MM.1S (cell line): ENCODE measurements at regions not wholly inside any gene's neighbourhood (a gene's known extent, or its start where the extent isn't known, plus 50 kb on each side); places are given as distances from the start of the nearest gene placed in this dataset.

Experiments used
- DNase-seq: peaks from one replicate; pipeline ENCODE4 v3.0.0-alpha.2; 2015
- H2AFZ ChIP-seq: fragments of 300-600 bp; sonication (generic); 2 replicates; pipeline ENCODE4 v1.6.0; 2016; ENCODE audit warnings: antibody characterized with exemption, low read length
- H3F3A ChIP-seq: fragments of 300-600 bp; sonication (generic); 2 replicates; pipeline ENCODE4 v1.6.1; 2016; ENCODE audit warnings: mild to moderate bottlenecking, antibody characterized with exemption, low read length, moderate library complexity, mixed read lengths; ENCODE audit not compliant: insufficient read depth
- H3K27ac ChIP-seq: fragments of 300-600 bp; sonication (generic); 2 replicates; pipeline ENCODE4 v1.5.1; 2016; ENCODE audit warnings: mild to moderate bottlenecking, low read length
- H3K27me3 ChIP-seq: fragments of 300-600 bp; sonication (generic); replicated peaks from 2 replicates; pipeline ENCODE4 v1.6.0; 2016; ENCODE audit warnings: low read length; ENCODE audit not compliant: insufficient read depth
- H3K36me3 ChIP-seq: fragments of 300-600 bp; sonication (generic); replicated peaks from 2 replicates; pipeline ENCODE4 v1.6.1; 2016; ENCODE audit warnings: mild to moderate bottlenecking, low read length, mixed read lengths; ENCODE audit not compliant: insufficient read depth
- H3K4me1 ChIP-seq: fragments of 300-600 bp; sonication (generic); 2 replicates; pipeline ENCODE4 v1.6.1; 2016; ENCODE audit warnings: low read length, mixed read lengths
- H3K4me2 ChIP-seq: fragments of 300-600 bp; sonication (generic); 2 replicates; pipeline ENCODE4 v1.6.0; 2016; ENCODE audit warnings: low read depth, low read length
- H3K4me3 ChIP-seq: fragments of 300-600 bp; sonication (generic); 2 replicates; pipeline ENCODE4 v1.5.1; 2016; ENCODE audit warnings: low read length, mixed read lengths
- H3K79me2 ChIP-seq: fragments of 300-600 bp; sonication (generic); 2 replicates; pipeline ENCODE4 v1.6.1; 2016; ENCODE audit warnings: mixed run types, low read length, mixed read lengths
- H3K9ac ChIP-seq: fragments of 300-600 bp; sonication (generic); 2 replicates; pipeline ENCODE4 v1.6.1; 2016; ENCODE audit warnings: low read length, mixed read lengths
- H3K9me2 ChIP-seq: fragments of 300-600 bp; sonication (generic); replicated peaks from 2 replicates; pipeline ENCODE4 v1.6.1; 2016; ENCODE audit warnings: mild to moderate bottlenecking, low read length, mixed read lengths; ENCODE audit not compliant: insufficient read depth
- H3K9me3 ChIP-seq: fragments of 300-600 bp; sonication (generic); replicated peaks from 2 replicates; pipeline ENCODE4 v1.6.1; 2016; ENCODE audit warnings: mild to moderate bottlenecking, low read length, mixed read lengths; ENCODE audit not compliant: insufficient read depth
- H4K20me1 ChIP-seq: fragments of 300-600 bp; sonication (generic); 2 replicates; pipeline ENCODE4 v1.6.1; 2016; ENCODE audit warnings: mild to moderate bottlenecking, low read length, moderate library complexity, mixed read lengths; ENCODE audit not compliant: insufficient read depth
- EZH2 ChIP-seq: fragments of 300-600 bp; sonication (generic); optimal IDR thresholded peaks from 2 replicates; pipeline ENCODE3; 2017; ENCODE audit warnings: low read depth, mild to moderate bottlenecking, antibody characterized with exemption, low read length, mixed read lengths
- EZH2phosphoT487 ChIP-seq: fragments of 300-600 bp; sonication (generic); IDR thresholded peaks from 2 replicates; pipeline ENCODE4 v1.6.1; 2018; ENCODE audit warnings: antibody characterized with exemption, low read length
- TF ChIP-seq, protein P1 (sequence below): fragments of 300-600 bp; sonication (generic); IDR thresholded peaks from 2 replicates; pipeline ENCODE4 v1.5.1; 2016; ENCODE audit warnings: antibody characterized with exemption, low read length, mixed read lengths

DNA sequence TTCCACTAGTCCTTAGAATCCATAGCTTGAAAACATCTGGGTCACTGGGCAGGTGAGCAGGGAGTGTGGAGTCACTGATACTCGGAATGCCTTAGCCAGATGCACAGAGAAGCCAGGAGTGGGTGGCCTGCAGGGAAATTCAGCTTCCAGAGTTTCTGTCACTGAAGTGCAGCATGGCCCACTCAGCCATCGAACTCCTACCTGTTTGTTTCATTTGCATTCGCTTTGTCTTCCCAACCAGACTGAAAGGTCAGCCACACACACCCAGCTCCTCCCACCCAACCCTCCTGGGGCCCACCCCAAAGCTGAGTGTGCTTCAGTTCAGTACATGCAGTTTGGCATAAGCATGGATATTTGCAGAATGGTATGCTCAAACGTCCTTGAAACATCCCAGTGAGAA lies 124.5 kb upstream of the ATP10A start:
- H3K4me2 ChIP-seq, result no peak overlapping the region

DNA sequence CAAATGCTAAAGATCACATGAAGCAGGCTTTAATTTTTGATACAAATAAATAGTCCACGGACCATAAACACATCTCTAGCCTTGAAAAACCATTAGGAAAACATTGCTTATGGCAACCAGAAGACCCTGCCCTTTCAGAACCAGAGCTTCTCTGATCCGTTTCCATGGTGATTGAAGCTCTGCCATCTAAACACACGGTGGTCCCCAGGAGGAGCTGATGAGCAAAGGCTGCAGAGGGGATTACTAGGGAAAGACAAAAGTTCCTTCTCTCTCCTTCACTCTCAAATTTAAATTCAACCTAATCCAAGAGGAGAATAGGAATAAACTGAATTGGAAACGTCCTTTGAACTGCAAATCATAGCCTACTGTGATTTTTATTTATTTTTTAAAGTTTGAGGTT lies 122.0 kb upstream of the ATP10A start:
- Histone ChIP-seq H3K4me2 (no peak overlapping the region), H3K4me3 (no peak overlapping the region), H3K27me3 (no peaks in the 10 kb centered on the region), H3K9me2 (no peaks in the 10 kb centered on the region), H4K20me1 (no peaks in the 10 kb centered on the region), H3K4me1 (no peaks in the 10 kb centered on the region), H3K9ac (no peak overlapping the region), H2AFZ (no peak overlapping the region), H3K36me3 (no peaks in the 10 kb centered on the region), H3K79me2 (no peaks in the 10 kb centered on the region), H3K9me3 (no peaks in the 10 kb centered on the region), H3K27ac (no peak overlapping the region), H3F3A (no peaks in the 10 kb centered on the region)
- DNase-seq, result no peak
- no peak for TF ChIP-seq EZH2phosphoT487
- TF ChIP-seq, protein P1, sequence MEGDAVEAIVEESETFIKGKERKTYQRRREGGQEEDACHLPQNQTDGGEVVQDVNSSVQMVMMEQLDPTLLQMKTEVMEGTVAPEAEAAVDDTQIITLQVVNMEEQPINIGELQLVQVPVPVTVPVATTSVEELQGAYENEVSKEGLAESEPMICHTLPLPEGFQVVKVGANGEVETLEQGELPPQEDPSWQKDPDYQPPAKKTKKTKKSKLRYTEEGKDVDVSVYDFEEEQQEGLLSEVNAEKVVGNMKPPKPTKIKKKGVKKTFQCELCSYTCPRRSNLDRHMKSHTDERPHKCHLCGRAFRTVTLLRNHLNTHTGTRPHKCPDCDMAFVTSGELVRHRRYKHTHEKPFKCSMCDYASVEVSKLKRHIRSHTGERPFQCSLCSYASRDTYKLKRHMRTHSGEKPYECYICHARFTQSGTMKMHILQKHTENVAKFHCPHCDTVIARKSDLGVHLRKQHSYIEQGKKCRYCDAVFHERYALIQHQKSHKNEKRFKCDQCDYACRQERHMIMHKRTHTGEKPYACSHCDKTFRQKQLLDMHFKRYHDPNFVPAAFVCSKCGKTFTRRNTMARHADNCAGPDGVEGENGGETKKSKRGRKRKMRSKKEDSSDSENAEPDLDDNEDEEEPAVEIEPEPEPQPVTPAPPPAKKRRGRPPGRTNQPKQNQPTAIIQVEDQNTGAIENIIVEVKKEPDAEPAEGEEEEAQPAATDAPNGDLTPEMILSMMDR, result no peak
- no peak for TF ChIP-seq EZH2

More for the DNA sequence above, 124.5 kb upstream of the ATP10A start:
- no peaks in the 10 kb centered on the region for H3K9me3 ChIP-seq
- H4K20me1 ChIP-seq, result no peaks in the 10 kb centered on the region
- H3K27me3 ChIP-seq, result no peaks in the 10 kb centered on the region
- no peaks in the 10 kb centered on the region for H3K9me2 ChIP-seq
- no peak for DNase-seq
- no peaks in the 10 kb centered on the region for H3K4me1 ChIP-seq
- TF ChIP-seq, protein P1, result no peak
- no peak for TF ChIP-seq EZH2phosphoT487
- H3K4me3 ChIP-seq, result no peak overlapping the region
- H2AFZ ChIP-seq, result no peak overlapping the region
- no peaks in the 10 kb centered on the region for H3F3A ChIP-seq
- no peak overlapping the region for H3K27ac ChIP-seq
- no peaks in the 10 kb centered on the region for H3K36me3 ChIP-seq
- H3K79me2 ChIP-seq, result no peaks in the 10 kb centered on the region
- H3K9ac ChIP-seq, result no peak overlapping the region

DNA sequence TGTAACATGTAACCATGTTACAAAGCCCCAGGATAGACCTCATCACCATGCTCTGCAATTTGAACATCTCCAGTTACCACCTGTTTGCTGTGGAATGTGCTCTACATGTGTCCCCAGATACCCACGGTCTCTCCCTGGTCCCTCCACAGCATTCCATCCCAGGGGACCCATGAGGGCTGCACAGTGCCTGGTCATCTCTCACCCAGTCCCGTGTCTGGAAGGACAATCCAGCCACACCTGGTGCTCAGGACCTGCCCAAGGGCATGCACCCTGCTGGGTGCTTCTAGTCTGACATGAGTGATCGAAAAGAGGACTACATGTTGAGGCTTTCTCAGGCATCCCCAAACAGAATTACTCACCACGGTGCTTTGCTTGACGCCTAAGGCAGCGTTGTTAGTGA lies 119.6 kb upstream of the ATP10A start:
- Histone ChIP-seq H3K4me3 (no peak overlapping the region), H3F3A (no peaks in the 10 kb centered on the region), H2AFZ (no peak overlapping the region), H3K27me3 (no peaks in the 10 kb centered on the region), H3K9ac (no peak overlapping the region), H3K27ac (no peak overlapping the region), H3K36me3 (no peaks in the 10 kb centered on the region), H3K9me3 (no peaks in the 10 kb centered on the region), H4K20me1 (no peaks in the 10 kb centered on the region), H3K9me2 (no peaks in the 10 kb centered on the region), H3K4me1 (no peaks in the 10 kb centered on the region), H3K4me2 (no peak overlapping the region), H3K79me2 (no peaks in the 10 kb centered on the region)
- DNase-seq, result no peak
- no peak for TF ChIP-seq EZH2
- TF ChIP-seq, protein P1, result no peak
- no peak for TF ChIP-seq EZH2phosphoT487

DNA sequence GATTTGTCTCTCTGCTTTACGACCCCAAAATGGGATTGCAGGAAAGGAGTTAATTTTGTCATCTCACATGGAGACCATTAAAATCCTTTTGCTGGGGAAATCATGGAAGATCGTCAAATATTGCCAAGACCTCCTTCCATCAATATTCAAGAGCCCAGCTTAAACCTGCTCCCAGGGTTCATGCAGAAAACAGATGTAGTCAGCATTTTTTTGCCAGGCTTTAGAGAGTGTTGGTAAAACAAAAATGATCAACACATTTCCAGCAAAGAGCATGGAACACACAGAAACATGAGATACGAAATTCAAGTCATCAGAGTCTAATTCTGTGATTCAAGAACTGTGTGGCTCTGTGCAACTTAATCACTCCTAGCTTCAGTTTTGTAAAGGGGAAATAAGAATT lies 118.0 kb upstream of the ATP10A start:
- H3K27me3 ChIP-seq, result no peaks in the 10 kb centered on the region
- no peaks in the 10 kb centered on the region for H3K36me3 ChIP-seq
- no peaks in the 10 kb centered on the region for H3K79me2 ChIP-seq
- TF ChIP-seq EZH2phosphoT487 (no peak), EZH2 (no peak)
- TF ChIP-seq, protein P1, result no peak
- H3K9me2 ChIP-seq, result no peaks in the 10 kb centered on the region
- H4K20me1 ChIP-seq, result no peaks in the 10 kb centered on the region
- no peak overlapping the region for H3K4me3 ChIP-seq
- H3K9me3 ChIP-seq, result no peaks in the 10 kb centered on the region
- no peak overlapping the region for H3K9ac ChIP-seq
- no peaks in the 10 kb centered on the region for H3F3A ChIP-seq
- DNase-seq, result no peak
- no peak overlapping the region for H2AFZ ChIP-seq
- H3K4me2 ChIP-seq, result no peak overlapping the region
- H3K27ac ChIP-seq, result no peak overlapping the region
- H3K4me1 ChIP-seq, result no peaks in the 10 kb centered on the region
